Mesendoderm (in vitro differentiated cells): ENCODE measurements at regions not wholly inside any gene's neighbourhood (a gene's known extent, or its start where the extent isn't known, plus 50 kb on each side); places are given as distances from the start of the nearest gene placed in this dataset.
A peak's percentile ranks its signal among the peaks of the same experiment; 100 is the strongest.

Source experiments
- DNase-seq: peaks from one replicate; pipeline ENCODE4 v3.0.0; 2013
- H2AK5ac ChIP-seq: 2 replicates; pipeline ENCODE4 v1.6.1; 2013; ENCODE audit warnings: low read length, inconsistent platforms
- H2BK120ac ChIP-seq: 2 replicates; pipeline ENCODE4 v1.6.1; 2013; ENCODE audit warnings: low read depth, mild to moderate bottlenecking, low read length, moderate library complexity, mixed read lengths
- H2BK15ac ChIP-seq: replicated peaks from 2 replicates; pipeline ENCODE4 v1.6.1; 2013; ENCODE audit warnings: low read depth, mild to moderate bottlenecking, moderate library complexity
- H2BK5ac ChIP-seq: 2 replicates; pipeline ENCODE4 v1.6.1; 2013; ENCODE audit warnings: low read length, inconsistent platforms
- H3K18ac ChIP-seq: 2 replicates; pipeline ENCODE4 v1.6.1; 2013; ENCODE audit warnings: mild to moderate bottlenecking, low read length, mixed read lengths
- H3K23ac ChIP-seq: one replicate; pipeline ENCODE4 v1.6.1; 2013; ENCODE audit warnings: low read length
- H3K27ac ChIP-seq: 2 replicates; pipeline ENCODE4 v1.5.1; 2013; ENCODE audit warnings: low read depth, mild to moderate bottlenecking, inconsistent platforms, low read length, moderate library complexity
- H3K27me3 ChIP-seq: 2 replicates; pipeline ENCODE4 v1.6.1; 2013; ENCODE audit warnings: low read length, control low read depth, mild to moderate bottlenecking, inconsistent platforms; ENCODE audit not compliant: insufficient read depth, poor library complexity
- H3K36me3 ChIP-seq: 2 replicates; pipeline ENCODE4 v1.6.1; 2013; ENCODE audit warnings: low read length, inconsistent platforms; ENCODE audit not compliant: control insufficient read depth, insufficient read depth
- H3K4ac ChIP-seq: one replicate; pipeline ENCODE4 v1.6.1; 2013; ENCODE audit warnings: low read depth, mild to moderate bottlenecking, low read length, moderate library complexity
- H3K4me1 ChIP-seq: 2 replicates; pipeline ENCODE4 v1.6.1; 2013; ENCODE audit warnings: low read depth, low read length, inconsistent platforms; ENCODE audit not compliant: control insufficient read depth
- H3K4me2 ChIP-seq: 2 replicates; pipeline ENCODE4 v1.6.1; 2013; ENCODE audit warnings: low read length
- H3K4me3 ChIP-seq: 2 replicates; pipeline ENCODE4 v1.5.1; 2013; ENCODE audit warnings: mild to moderate bottlenecking, low read length
- H3K56ac ChIP-seq: one replicate; pipeline ENCODE4 v1.6.1; 2013; ENCODE audit warnings: low read length
- H3K79me1 ChIP-seq: 2 replicates; pipeline ENCODE4 v1.6.1; 2013; ENCODE audit warnings: low read length, inconsistent platforms
- H3K79me2 ChIP-seq: 2 replicates; pipeline ENCODE4 v1.6.1; 2013; ENCODE audit warnings: mild to moderate bottlenecking, low read length; ENCODE audit not compliant: control insufficient read depth, insufficient read depth
- H3K9ac ChIP-seq: 2 replicates; pipeline ENCODE4 v1.6.1; 2013; ENCODE audit warnings: low read length, inconsistent platforms
- H4K5ac ChIP-seq: one replicate; pipeline ENCODE4 v1.6.1; 2013; ENCODE audit warnings: low read length
- H4K8ac ChIP-seq: one replicate; pipeline ENCODE4 v1.6.1; 2013; ENCODE audit warnings: low read depth, mild to moderate bottlenecking, control low read depth, low read length, moderate library complexity
- WGBS: extraction: QIAGEN DNeasy Blood & Tissue Kit; methylation state at CpG from one replicate; pipeline ENCODE4 v1.1.7; 2013; ENCODE audit warnings: low lambda C conversion rate, missing lambda C conversion rate; ENCODE audit not compliant: insufficient coverage; ENCODE audit errors: extremely low coverage; 5-methylcytosine and 5-hydroxymethylcytosine counted together

GRCh38 chr16:66250686-66251431 is 115.6 kb upstream of the CDH5 start:
- no peak overlapping the region for H4K8ac ChIP-seq
- no peak overlapping the region for H2BK5ac ChIP-seq
- DNase-seq, result peak; percentile 42

GRCh38 chr16:66247516-66248481 is 118.7 kb upstream of the CDH5 start:
- Histone ChIP-seq H3K4ac (no peak overlapping the region), H4K8ac (no peak overlapping the region), H2BK15ac (no peak overlapping the region), H3K9ac (no peak overlapping the region), H3K4me2 (no peak overlapping the region), H3K79me2 (no peaks in the 10 kb centered on the region), H3K27me3 (no peaks in the 10 kb centered on the region), H3K4me3 (no peak overlapping the region), H3K79me1 (no peaks in the 10 kb centered on the region), H4K5ac (no peak overlapping the region), H3K23ac (no peak overlapping the region), H2AK5ac (no peak overlapping the region), H2BK120ac (no peak overlapping the region), H3K4me1 (no peaks in the 10 kb centered on the region), H3K36me3 (no peaks in the 10 kb centered on the region), H3K56ac (no peak overlapping the region), H3K27ac (no peak overlapping the region), H3K18ac (no peak overlapping the region), H2BK5ac (no peak overlapping the region)
- WGBS, result no CpG with 5 or more reads among the region's 13 CpGs
- no peak for DNase-seq

More at GRCh38 chr16:66250686-66251431, 115.6 kb upstream of the CDH5 start:
- H3K79me1 ChIP-seq, result no peaks in the 10 kb centered on the region
- H3K27me3 ChIP-seq, result no peaks in the 10 kb centered on the region
- no peaks in the 10 kb centered on the region for H3K4me1 ChIP-seq
- no peak overlapping the region for H3K56ac ChIP-seq
- H2BK120ac ChIP-seq, result no peak overlapping the region
- no peaks in the 10 kb centered on the region for H3K36me3 ChIP-seq
- no peak overlapping the region for H3K4me2 ChIP-seq
- H3K79me2 ChIP-seq, result no peaks in the 10 kb centered on the region
- no peak overlapping the region for H3K4me3 ChIP-seq
- H4K5ac ChIP-seq, result no peak overlapping the region
- H3K27ac ChIP-seq, result no peak overlapping the region
- no CpG with 5 or more reads among the region's 10 CpGs for WGBS
- no peak overlapping the region for H2AK5ac ChIP-seq
- H3K18ac ChIP-seq, result no peak overlapping the region
- H3K4ac ChIP-seq, result no peak overlapping the region
- no peak overlapping the region for H2BK15ac ChIP-seq
- H3K9ac ChIP-seq, result no peak overlapping the region
- H3K23ac ChIP-seq, result no peak overlapping the region

GRCh38 chr16:66245868-66246267 is 120.6 kb upstream of the CDH5 start:
- Histone ChIP-seq H3K4me3 (no peak overlapping the region), H3K36me3 (no peaks in the 10 kb centered on the region), H3K4me1 (no peaks in the 10 kb centered on the region), H4K8ac (no peak overlapping the region), H4K5ac (no peak overlapping the region), H3K27me3 (no peaks in the 10 kb centered on the region), H3K79me1 (no peaks in the 10 kb centered on the region), H3K9ac (no peak overlapping the region), H3K18ac (no peak overlapping the region), H3K27ac (no peak overlapping the region), H3K56ac (no peak overlapping the region), H3K4me2 (no peak overlapping the region), H3K23ac (no peak overlapping the region), H3K79me2 (no peaks in the 10 kb centered on the region), H2BK5ac (no peak overlapping the region), H2BK15ac (no peak overlapping the region), H2AK5ac (no peak overlapping the region), H3K4ac (no peak overlapping the region), H2BK120ac (no peak overlapping the region)
- no CpG with 5 or more reads among the region's 4 CpGs for WGBS
- no peak for DNase-seq

- H3K18ac ChIP-seq, result no peak overlapping the region
- no peak overlapping the region for H3K9ac ChIP-seq
- no peak overlapping the region for H3K4me3 ChIP-seq
- H4K8ac ChIP-seq, result no peak overlapping the region
- H4K5ac ChIP-seq, result no peak overlapping the region
- DNase-seq, result no peak
- no peak overlapping the region for H3K23ac ChIP-seq
- H3K4me1 ChIP-seq, result no peaks in the 10 kb centered on the region
- H3K36me3 ChIP-seq, result no peaks in the 10 kb centered on the region
- H2AK5ac ChIP-seq, result no peak overlapping the region
- no peak overlapping the region for H3K4me2 ChIP-seq
- no peak overlapping the region for H3K56ac ChIP-seq
- H3K79me1 ChIP-seq, result no peaks in the 10 kb centered on the region
- no peaks in the 10 kb centered on the region for H3K79me2 ChIP-seq
- H2BK15ac ChIP-seq, result no peak overlapping the region
- no peak overlapping the region for H2BK5ac ChIP-seq
- no peaks in the 10 kb centered on the region for H3K27me3 ChIP-seq
- H2BK120ac ChIP-seq, result no peak overlapping the region
- H3K27ac ChIP-seq, result no peak overlapping the region
- WGBS, result no CpG with 5 or more reads among the region's 8 CpGs
- H3K4ac ChIP-seq, result no peak overlapping the region
Measured at GRCh38 chr16:66245072-66245471, 121.4 kb upstream of the CDH5 start.

- Histone ChIP-seq H3K18ac (no peak overlapping the region), H3K79me1 (no peaks in the 10 kb centered on the region), H3K27me3 (no peaks in the 10 kb centered on the region), H4K5ac (no peak overlapping the region), H2BK5ac (no peak overlapping the region), H3K23ac (no peak overlapping the region), H3K4me3 (no peak overlapping the region), H4K8ac (no peak overlapping the region), H2AK5ac (no peak overlapping the region), H2BK120ac (no peak overlapping the region), H3K9ac (no peak overlapping the region), H2BK15ac (no peak overlapping the region), H3K4me2 (no peak overlapping the region), H3K4ac (no peak overlapping the region), H3K36me3 (no peaks in the 10 kb centered on the region), H3K56ac (no peak overlapping the region), H3K27ac (no peak overlapping the region), H3K4me1 (no peaks in the 10 kb centered on the region), H3K79me2 (no peaks in the 10 kb centered on the region)
- no peak for DNase-seq
- no CpG with 5 or more reads among the region's 9 CpGs for WGBS
Measured at GRCh38 chr16:66242672-66243071, 123.8 kb upstream of the CDH5 start.
